Hepatocyte (in vitro differentiated cells): ENCODE measurements at regions not wholly inside any gene's neighbourhood (a gene's known extent, or its start where the extent isn't known, plus 50 kb on each side); places are given as distances from the start of the nearest gene placed in this dataset.

ENCODE experiments used
- DNase-seq: peaks from one replicate; pipeline ENCODE4 v3.0.0-alpha.2; 2016; ENCODE audit warnings: low spot score
- H2AFZ ChIP-seq: fragments of 200-600 bp; sonication (generic); 2 replicates; pipeline ENCODE4 v1.6.0; 2016; ENCODE audit warnings: antibody characterized with exemption, mild to moderate bottlenecking
- H3K27ac ChIP-seq: fragments of 200-600 bp; sonication (generic); 2 replicates; pipeline ENCODE4 v1.5.1; 2016; ENCODE audit warnings: mild to moderate bottlenecking
- H3K27me3 ChIP-seq: fragments of 200-600 bp; sonication (generic); 2 replicates; pipeline ENCODE4 v1.6.1; 2016
- H3K36me3 ChIP-seq: fragments of 200-600 bp; sonication (generic); replicated peaks from 2 replicates; pipeline ENCODE4 v1.5.1; 2016; ENCODE audit warnings: low read depth; ENCODE audit not compliant: insufficient read depth
- H3K4me1 ChIP-seq: fragments of 200-600 bp; sonication (generic); 2 replicates; pipeline ENCODE4 v1.5.1; 2016; ENCODE audit warnings: mild to moderate bottlenecking, moderate library complexity; ENCODE audit not compliant: insufficient read depth
- H3K4me2 ChIP-seq: fragments of 200-600 bp; sonication (generic); 2 replicates; pipeline ENCODE4 v1.6.0; 2016
- H3K4me3 ChIP-seq: fragments of 200-600 bp; sonication (generic); 2 replicates; pipeline ENCODE4 v1.5.1; 2016; ENCODE audit warnings: mild to moderate bottlenecking
- H3K79me2 ChIP-seq: fragments of 200-600 bp; sonication (generic); 2 replicates; pipeline ENCODE4 v1.6.0; 2017; ENCODE audit warnings: mild to moderate bottlenecking
- H3K9me2 ChIP-seq: fragments of 200-600 bp; sonication (generic); replicated peaks from 2 replicates; pipeline ENCODE4 v1.6.0; 2017; ENCODE audit warnings: mild to moderate bottlenecking; ENCODE audit not compliant: insufficient read depth
- H3K9me3 ChIP-seq: fragments of 200-600 bp; sonication (generic); 2 replicates; pipeline ENCODE4 v1.5.1; 2016; ENCODE audit warnings: low read depth, mild to moderate bottlenecking
- H4K20me1 ChIP-seq: fragments of 200-600 bp; sonication (generic); 2 replicates; pipeline ENCODE4 v1.6.0; 2016; ENCODE audit warnings: mild to moderate bottlenecking; ENCODE audit not compliant: insufficient read depth, poor library complexity, severe bottlenecking
- CTCF ChIP-seq: fragments of 200-600 bp; sonication (generic); IDR thresholded peaks from 2 replicates; pipeline ENCODE4 v1.5.1; 2016; ENCODE audit warnings: antibody characterized with exemption, mild to moderate bottlenecking; ENCODE audit not compliant: poor library complexity
- EZH2 ChIP-seq: fragments of 200-600 bp; sonication (generic); IDR thresholded peaks from 2 replicates; pipeline ENCODE4 v1.6.1; 2016; ENCODE audit warnings: antibody characterized with exemption, mild to moderate bottlenecking, borderline replicate concordance
- EZH2phosphoT487 ChIP-seq: fragments of 200-600 bp; sonication (generic); IDR thresholded peaks from one replicate; pipeline ENCODE4 v1.6.1; 2018; ENCODE audit warnings: antibody characterized with exemption, mild to moderate bottlenecking, low read depth, moderate library complexity; ENCODE audit not compliant: unreplicated experiment, severe bottlenecking
- WGBS: methylation state at CpG from one replicate; pipeline ENCODE4 v1.1.6; 2016; ENCODE audit warnings: low lambda C conversion rate; ENCODE audit errors: missing lambda C conversion rate; 5-methylcytosine and 5-hydroxymethylcytosine counted together

GRCh38 chr6:169165561-169166300 is 87.9 kb downstream of the THBS2 start:
- H3K9me2 ChIP-seq = no peaks in the 10 kb centered on the region
- no peak overlapping the region for H3K4me2 ChIP-seq
- H2AFZ ChIP-seq = no peak overlapping the region
- DNase-seq = no peak
- no peaks in the 10 kb centered on the region for H3K79me2 ChIP-seq
- no peaks in the 10 kb centered on the region for H3K9me3 ChIP-seq
- H3K4me3 ChIP-seq = no peak overlapping the region
- H3K4me1 ChIP-seq = no peaks in the 10 kb centered on the region
- 86% methylated on average over 12 of the region's 12 CpGs for WGBS
- H3K27me3 ChIP-seq = no peaks in the 10 kb centered on the region
- no peaks in the 10 kb centered on the region for H4K20me1 ChIP-seq
- H3K27ac ChIP-seq = no peak overlapping the region
- TF ChIP-seq EZH2phosphoT487 = no peak
- no peak for TF ChIP-seq CTCF
- no peak for TF ChIP-seq EZH2
- H3K36me3 ChIP-seq = no peaks in the 10 kb centered on the region

- Histone ChIP-seq H3K79me2 (no peaks in the 10 kb centered on the region), H3K4me1 (no peaks in the 10 kb centered on the region), H3K9me2 (no peaks in the 10 kb centered on the region), H2AFZ (no peak overlapping the region), H3K27me3 (no peaks in the 10 kb centered on the region), H3K27ac (no peak overlapping the region), H3K4me3 (no peak overlapping the region), H4K20me1 (no peaks in the 10 kb centered on the region), H3K9me3 (no peaks in the 10 kb centered on the region), H3K36me3 (no peaks in the 10 kb centered on the region), H3K4me2 (no peak overlapping the region)
- DNase-seq = no peak
- 77% methylated on average over 5 of the region's 5 CpGs for WGBS
- TF ChIP-seq EZH2phosphoT487 (no peak), EZH2 (no peak), CTCF (no peak)
Measured at GRCh38 chr6:169164986-169165385, 88.7 kb downstream of the THBS2 start.

GRCh38 chr6:169164451-169164850 is 89.2 kb downstream of the THBS2 start:
- Histone ChIP-seq H3K27ac (no peak overlapping the region), H3K79me2 (no peaks in the 10 kb centered on the region), H3K4me2 (no peak overlapping the region), H3K4me3 (no peak overlapping the region), H3K9me3 (no peaks in the 10 kb centered on the region), H3K9me2 (no peaks in the 10 kb centered on the region), H2AFZ (no peak overlapping the region), H4K20me1 (no peaks in the 10 kb centered on the region), H3K4me1 (no peaks in the 10 kb centered on the region), H3K27me3 (no peaks in the 10 kb centered on the region), H3K36me3 (no peaks in the 10 kb centered on the region)
- TF ChIP-seq CTCF (no peak), EZH2phosphoT487 (no peak), EZH2 (no peak)
- 93% methylated on average over 5 of the region's 5 CpGs for WGBS
- no peak for DNase-seq
